Colonic mucosa (tissue), 4 donors: ENCODE measurements at regions not wholly inside any gene's neighbourhood (a gene's known extent, or its start where the extent isn't known, plus 50 kb on each side); places are given as distances from the start of the nearest gene placed in this dataset.

Experiments
- DNase-seq: peaks from one replicate; pipeline ENCODE4 v3.0.0-alpha.2; 2020
- H3K27ac ChIP-seq: fragments of 200-600 bp; one replicate; pipeline ENCODE4 v1.8.0; 2021
- H3K27me3 ChIP-seq: fragments of 200-600 bp; one replicate; pipeline ENCODE4 v1.8.0; 2021
- H3K36me3 ChIP-seq: fragments of 200-600 bp; one replicate; pipeline ENCODE4 v1.8.0; 2021
- H3K4me1 ChIP-seq: fragments of 200-600 bp; one replicate; pipeline ENCODE4 v1.8.0; 2021; ENCODE audit warnings: mild to moderate bottlenecking
- H3K4me3 ChIP-seq: fragments of 200-600 bp; one replicate; pipeline ENCODE4 v1.8.0; 2021
- H3K9ac ChIP-seq, 2 donors: one replicate each; pipeline ENCODE4 v1.7.0; 2013; ENCODE audit warnings: control low read depth in 2 of 2, low read depth in 2 of 2, low read length in 2 of 2
- H3K9me3 ChIP-seq: fragments of 200-600 bp; one replicate; pipeline ENCODE4 v1.8.0; 2021
- intact Hi-C: fragments of 100-400 bp; cut with DNase I; formaldehyde crosslinking; loops from one replicate; pipeline ENCODE4 v1.14.1; 2022
- TF ChIP-seq, protein P1 (sequence below): fragments of 200-600 bp; IDR thresholded peaks from one replicate; pipeline ENCODE4 v1.8.0; 2022; ENCODE audit warnings: antibody characterized with exemption, mild to moderate bottlenecking
- donor health status: healthy.
- donor health status: DM: no; HTN: no; CAD: no.
- donor health status: DM: no; HTN: no; CAD: no.

DNA sequence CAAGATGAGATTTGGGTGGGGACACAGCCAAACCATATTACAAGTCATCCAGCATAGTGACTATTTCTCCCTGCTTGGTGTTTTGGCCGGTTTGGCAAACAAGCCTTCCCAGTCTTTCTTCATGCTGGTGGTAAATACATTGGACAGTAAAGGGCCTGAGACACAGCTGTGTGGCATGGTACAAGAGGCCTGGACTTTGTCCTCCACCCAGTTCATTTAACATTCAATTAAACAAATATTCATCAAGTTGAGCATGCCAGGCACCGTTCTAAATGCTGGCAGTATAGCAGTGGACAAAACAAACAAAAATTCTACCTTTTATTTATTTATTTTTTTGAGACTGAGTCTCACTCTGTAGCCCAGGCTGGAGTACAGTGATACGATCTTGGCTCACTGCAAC is 62.7 kb upstream of the SLC28A3 start:
- intact Hi-C loops, result no loop called here
- Histone ChIP-seq H3K27me3 (no peaks in the 10 kb centered on the region), H3K4me3 (no peak overlapping the region), H3K36me3 (no peaks in the 10 kb centered on the region), H3K27ac (no peak overlapping the region), H3K4me1 (no peaks in the 10 kb centered on the region), H3K9me3 (no peaks in the 10 kb centered on the region), H3K9ac (no peak overlapping the region)
- DNase-seq, result no peak
- TF ChIP-seq, protein P1, sequence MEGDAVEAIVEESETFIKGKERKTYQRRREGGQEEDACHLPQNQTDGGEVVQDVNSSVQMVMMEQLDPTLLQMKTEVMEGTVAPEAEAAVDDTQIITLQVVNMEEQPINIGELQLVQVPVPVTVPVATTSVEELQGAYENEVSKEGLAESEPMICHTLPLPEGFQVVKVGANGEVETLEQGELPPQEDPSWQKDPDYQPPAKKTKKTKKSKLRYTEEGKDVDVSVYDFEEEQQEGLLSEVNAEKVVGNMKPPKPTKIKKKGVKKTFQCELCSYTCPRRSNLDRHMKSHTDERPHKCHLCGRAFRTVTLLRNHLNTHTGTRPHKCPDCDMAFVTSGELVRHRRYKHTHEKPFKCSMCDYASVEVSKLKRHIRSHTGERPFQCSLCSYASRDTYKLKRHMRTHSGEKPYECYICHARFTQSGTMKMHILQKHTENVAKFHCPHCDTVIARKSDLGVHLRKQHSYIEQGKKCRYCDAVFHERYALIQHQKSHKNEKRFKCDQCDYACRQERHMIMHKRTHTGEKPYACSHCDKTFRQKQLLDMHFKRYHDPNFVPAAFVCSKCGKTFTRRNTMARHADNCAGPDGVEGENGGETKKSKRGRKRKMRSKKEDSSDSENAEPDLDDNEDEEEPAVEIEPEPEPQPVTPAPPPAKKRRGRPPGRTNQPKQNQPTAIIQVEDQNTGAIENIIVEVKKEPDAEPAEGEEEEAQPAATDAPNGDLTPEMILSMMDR, result no peak

GRCh38 chr9:84404095-84404686 is 63.6 kb upstream of the SLC28A3 start:
- no peak for DNase-seq
- Histone ChIP-seq H3K9me3 (no peaks in the 10 kb centered on the region), H3K4me3 (no peak overlapping the region), H3K27me3 (no peaks in the 10 kb centered on the region), H3K4me1 (no peaks in the 10 kb centered on the region), H3K36me3 (no peaks in the 10 kb centered on the region), H3K27ac (no peak overlapping the region), H3K9ac (no peak overlapping the region)
- intact Hi-C loops, result no loop called here
- TF ChIP-seq, protein P1, result peak; percentile 41

- Histone ChIP-seq H3K27ac (no peak overlapping the region), H3K9me3 (no peaks in the 10 kb centered on the region), H3K36me3 (no peaks in the 10 kb centered on the region), H3K9ac (no peak overlapping the region), H3K27me3 (no peaks in the 10 kb centered on the region), H3K4me1 (no peaks in the 10 kb centered on the region), H3K4me3 (no peak overlapping the region)
- intact Hi-C loops, result no loop called here
- DNase-seq, result no peak
- TF ChIP-seq, protein P1, result no peak
Measured at GRCh38 chr9:84405667-84406066, 65.1 kb upstream of the SLC28A3 start.

- Histone ChIP-seq H3K4me3 (no peak overlapping the region), H3K36me3 (no peaks in the 10 kb centered on the region), H3K4me1 (no peaks in the 10 kb centered on the region), H3K27me3 (no peaks in the 10 kb centered on the region), H3K9me3 (no peaks in the 10 kb centered on the region), H3K9ac (no peak overlapping the region), H3K27ac (no peak overlapping the region)
- intact Hi-C loops, result no loop called here
- no peak for DNase-seq
- TF ChIP-seq, protein P1, result no peak
Measured at GRCh38 chr9:84408416-84408815, 67.9 kb upstream of the SLC28A3 start.

DNA sequence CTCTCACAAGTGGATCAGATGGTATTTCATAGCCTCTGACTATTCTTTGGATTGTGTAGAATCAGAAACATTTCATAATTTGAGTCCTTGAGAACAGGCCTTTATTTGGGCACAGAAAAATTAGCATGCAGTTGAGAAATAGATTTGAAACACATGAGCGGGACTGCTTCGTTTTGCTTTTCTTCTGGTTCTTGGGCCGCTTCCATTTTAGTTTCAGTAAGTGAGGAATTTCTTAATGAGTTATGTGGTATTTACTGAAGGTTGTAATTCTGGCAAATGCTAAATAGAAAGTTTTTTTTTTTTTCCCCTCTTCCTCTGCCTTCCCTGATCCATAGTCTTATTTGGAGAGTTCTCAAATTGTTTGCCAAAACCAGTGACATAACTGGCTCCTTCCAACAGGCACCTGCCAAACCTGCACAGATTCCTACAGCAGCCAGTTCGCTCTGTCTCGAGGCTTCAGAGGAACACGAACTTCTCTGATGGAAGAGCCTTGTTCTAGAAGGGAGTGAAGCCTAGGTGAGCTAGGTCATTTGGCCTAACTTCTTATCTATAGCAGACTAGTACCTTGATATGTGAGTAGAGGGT is 71.2 kb upstream of the SLC28A3 start:
- Histone ChIP-seq H3K9me3 (no peaks in the 10 kb centered on the region), H3K4me1 (no peaks in the 10 kb centered on the region), H3K9ac (no peak overlapping the region), H3K27me3 (no peaks in the 10 kb centered on the region), H3K27ac (no peak overlapping the region), H3K36me3 (no peaks in the 10 kb centered on the region), H3K4me3 (no peak overlapping the region)
- DNase-seq, result no peak
- intact Hi-C loops, result no loop called here
- TF ChIP-seq, protein P1, result no peak
